Smooth muscle cell (in vitro differentiated cells): ENCODE measurements at regions not wholly inside any gene's neighbourhood (a gene's known extent, or its start where the extent isn't known, plus 50 kb on each side); places are given as distances from the start of the nearest gene placed in this dataset.
A peak's percentile ranks its signal among the peaks of the same experiment; 100 is the strongest.

Experiments
- DNase-seq: peaks from one replicate; lab custom pipeline; 2025; ENCODE audit not compliant: unreplicated experiment; lab: John Stamatoyannopoulos, UW
- H2AFZ ChIP-seq: fragments of 200-600 bp; sonication (generic); 2 replicates; pipeline ENCODE4 v1.6.0; 2016; ENCODE audit warnings: antibody characterized with exemption, low read depth, mild to moderate bottlenecking
- H3F3A ChIP-seq: fragments of 200-600 bp; sonication (generic); 2 replicates; pipeline ENCODE4 v1.6.0; 2017; ENCODE audit warnings: antibody characterized with exemption, low read depth
- H3K27ac ChIP-seq: fragments of 200-600 bp; sonication (generic); 2 replicates; pipeline ENCODE4 v1.5.1; 2016; ENCODE audit warnings: low read depth, mild to moderate bottlenecking
- H3K27me3 ChIP-seq: fragments of 200-600 bp; sonication (generic); 2 replicates; pipeline ENCODE4 v1.6.1; 2016; ENCODE audit warnings: low read depth, mild to moderate bottlenecking
- H3K36me3 ChIP-seq: fragments of 200-600 bp; sonication (generic); 2 replicates; pipeline ENCODE4 v1.5.1; 2016; ENCODE audit warnings: low read depth
- H3K4me1 ChIP-seq: fragments of 200-600 bp; sonication (generic); 2 replicates; pipeline ENCODE4 v1.5.1; 2016; ENCODE audit warnings: low read depth
- H3K4me2 ChIP-seq: fragments of 200-600 bp; sonication (generic); 2 replicates; pipeline ENCODE4 v1.6.0; 2016; ENCODE audit warnings: mild to moderate bottlenecking
- H3K4me3 ChIP-seq: fragments of 200-600 bp; sonication (generic); 2 replicates; pipeline ENCODE4 v1.5.1; 2016; ENCODE audit warnings: mild to moderate bottlenecking
- H3K79me2 ChIP-seq: fragments of 200-600 bp; sonication (generic); 2 replicates; pipeline ENCODE4 v1.6.0; 2016; ENCODE audit warnings: low read depth, mild to moderate bottlenecking
- H3K9ac ChIP-seq: fragments of 200-600 bp; sonication (generic); 2 replicates; pipeline ENCODE4 v1.6.0; 2016; ENCODE audit warnings: low read depth
- H3K9me3 ChIP-seq: fragments of 200-600 bp; sonication (generic); replicated peaks from 2 replicates; pipeline ENCODE4 v1.5.1; 2016; ENCODE audit warnings: low read depth
- H4K20me1 ChIP-seq: fragments of 200-600 bp; sonication (generic); 2 replicates; pipeline ENCODE4 v1.6.0; 2016; ENCODE audit warnings: low read depth
- WGBS: methylation state at CpG from one replicate; pipeline ENCODE4 v1.1.7; 2016; ENCODE audit warnings: low lambda C conversion rate; 5-methylcytosine and 5-hydroxymethylcytosine counted together
- TF ChIP-seq, protein P1 (sequence below): fragments of 200-600 bp; sonication (generic); IDR thresholded peaks from 2 replicates; pipeline ENCODE4 v1.5.1; 2017; ENCODE audit warnings: borderline replicate concordance, mild to moderate bottlenecking, antibody characterized with exemption; ENCODE audit not compliant: insufficient read depth, poor library complexity, severe bottlenecking

DNA sequence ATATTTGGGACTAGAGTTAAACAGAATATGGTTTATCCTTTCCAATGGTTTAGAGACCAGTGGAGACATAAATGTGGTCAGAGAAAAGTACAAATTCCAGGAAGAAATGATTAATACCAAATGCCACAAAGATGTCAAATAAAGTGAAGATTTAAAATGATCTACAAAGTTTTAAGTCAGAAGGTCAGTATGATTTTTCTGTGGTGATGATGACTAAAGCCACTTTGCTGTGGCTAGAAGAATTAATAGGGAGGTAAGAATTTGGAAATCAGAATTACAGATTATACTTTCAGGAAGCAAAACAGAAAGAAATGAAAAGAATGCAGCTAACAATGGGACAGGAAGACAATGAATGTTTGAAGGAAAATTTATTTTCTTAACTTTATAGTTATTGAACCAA is 91.5 kb upstream of the CDH7 start:
- no peaks in the 10 kb centered on the region for H3F3A ChIP-seq
- no peak overlapping the region for H3K27ac ChIP-seq
- no peak overlapping the region for H3K4me3 ChIP-seq
- no peaks in the 10 kb centered on the region for H4K20me1 ChIP-seq
- TF ChIP-seq, protein P1, sequence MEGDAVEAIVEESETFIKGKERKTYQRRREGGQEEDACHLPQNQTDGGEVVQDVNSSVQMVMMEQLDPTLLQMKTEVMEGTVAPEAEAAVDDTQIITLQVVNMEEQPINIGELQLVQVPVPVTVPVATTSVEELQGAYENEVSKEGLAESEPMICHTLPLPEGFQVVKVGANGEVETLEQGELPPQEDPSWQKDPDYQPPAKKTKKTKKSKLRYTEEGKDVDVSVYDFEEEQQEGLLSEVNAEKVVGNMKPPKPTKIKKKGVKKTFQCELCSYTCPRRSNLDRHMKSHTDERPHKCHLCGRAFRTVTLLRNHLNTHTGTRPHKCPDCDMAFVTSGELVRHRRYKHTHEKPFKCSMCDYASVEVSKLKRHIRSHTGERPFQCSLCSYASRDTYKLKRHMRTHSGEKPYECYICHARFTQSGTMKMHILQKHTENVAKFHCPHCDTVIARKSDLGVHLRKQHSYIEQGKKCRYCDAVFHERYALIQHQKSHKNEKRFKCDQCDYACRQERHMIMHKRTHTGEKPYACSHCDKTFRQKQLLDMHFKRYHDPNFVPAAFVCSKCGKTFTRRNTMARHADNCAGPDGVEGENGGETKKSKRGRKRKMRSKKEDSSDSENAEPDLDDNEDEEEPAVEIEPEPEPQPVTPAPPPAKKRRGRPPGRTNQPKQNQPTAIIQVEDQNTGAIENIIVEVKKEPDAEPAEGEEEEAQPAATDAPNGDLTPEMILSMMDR: no peak
- no peaks in the 10 kb centered on the region for H3K79me2 ChIP-seq
- no peaks in the 10 kb centered on the region for H3K27me3 ChIP-seq
- H2AFZ ChIP-seq: no peak overlapping the region
- DNase-seq: no peak
- H3K36me3 ChIP-seq: no peaks in the 10 kb centered on the region
- H3K4me1 ChIP-seq: no peaks in the 10 kb centered on the region
- no peak overlapping the region for H3K4me2 ChIP-seq
- no peaks in the 10 kb centered on the region for H3K9me3 ChIP-seq
- no peak overlapping the region for H3K9ac ChIP-seq

DNA sequence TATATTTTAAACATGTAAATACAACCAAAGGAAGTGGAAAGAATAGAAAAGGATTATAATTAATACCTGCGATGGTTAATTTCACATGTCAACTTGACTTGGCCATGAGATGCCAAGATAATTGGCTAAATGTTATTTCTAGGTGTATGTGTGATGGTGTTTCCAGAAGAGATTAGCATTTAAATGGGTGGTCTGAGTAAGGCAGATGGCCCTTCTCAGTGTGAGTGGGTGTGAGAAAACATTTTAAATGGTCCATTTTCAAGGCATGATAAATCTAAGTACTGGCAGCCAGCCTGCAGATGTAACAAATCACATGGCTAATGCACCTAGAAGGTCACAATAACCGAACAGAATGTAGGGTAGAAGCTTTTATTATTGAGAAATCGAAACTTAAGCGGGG is 99.6 kb upstream of the CDH7 start:
- Histone ChIP-seq H3K4me2 (no peak overlapping the region), H3K4me1 (no peaks in the 10 kb centered on the region), H4K20me1 (no peaks in the 10 kb centered on the region), H3K9ac (no peak overlapping the region), H3K27me3 (no peaks in the 10 kb centered on the region), H3K27ac (no peak overlapping the region), H3F3A (no peaks in the 10 kb centered on the region), H3K79me2 (no peaks in the 10 kb centered on the region), H2AFZ (no peak overlapping the region), H3K4me3 (no peak overlapping the region), H3K9me3 (no peaks in the 10 kb centered on the region), H3K36me3 (no peaks in the 10 kb centered on the region)
- WGBS: 84% methylated on average over 4 of the region's 4 CpGs
- DNase-seq: no peak
- TF ChIP-seq, protein P1: no peak

DNA sequence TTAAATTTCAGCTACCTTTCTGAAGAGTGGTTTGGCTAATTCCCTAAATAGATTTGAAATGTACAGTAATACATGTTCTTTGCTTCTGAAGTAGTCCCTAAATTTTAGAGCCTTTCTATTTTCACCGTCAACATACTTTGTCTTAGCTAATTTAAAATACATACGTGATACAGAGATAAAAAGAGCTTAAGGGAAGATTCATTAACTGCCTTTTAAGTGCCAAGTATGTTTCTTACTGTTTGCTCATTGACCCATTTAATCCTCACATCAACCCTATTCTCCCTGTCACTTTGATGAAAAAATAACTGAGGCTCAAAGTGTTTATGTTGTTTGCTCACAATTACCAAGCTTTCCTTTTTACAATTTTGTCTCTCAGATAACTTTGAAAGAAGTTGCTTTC is 118.6 kb upstream of the CDH7 start:
- DNase-seq: no peak
- no peaks in the 10 kb centered on the region for H4K20me1 ChIP-seq
- no peaks in the 10 kb centered on the region for H3K27me3 ChIP-seq
- peaks cover 3% of the 10 kb centered on the region for H3K4me1 ChIP-seq
- H3K4me3 ChIP-seq: no peak overlapping the region
- H3K4me2 ChIP-seq: no peak overlapping the region
- no peaks in the 10 kb centered on the region for H3K36me3 ChIP-seq
- H3K9ac ChIP-seq: no peak overlapping the region
- peak overlapping the region; percentile 38 for H2AFZ ChIP-seq
- H3K27ac ChIP-seq: no peak overlapping the region
- no peaks in the 10 kb centered on the region for H3F3A ChIP-seq
- WGBS: 22% methylated on average over 2 of the region's 2 CpGs
- TF ChIP-seq, protein P1: no peak
- H3K9me3 ChIP-seq: no peaks in the 10 kb centered on the region
- no peaks in the 10 kb centered on the region for H3K79me2 ChIP-seq

DNA sequence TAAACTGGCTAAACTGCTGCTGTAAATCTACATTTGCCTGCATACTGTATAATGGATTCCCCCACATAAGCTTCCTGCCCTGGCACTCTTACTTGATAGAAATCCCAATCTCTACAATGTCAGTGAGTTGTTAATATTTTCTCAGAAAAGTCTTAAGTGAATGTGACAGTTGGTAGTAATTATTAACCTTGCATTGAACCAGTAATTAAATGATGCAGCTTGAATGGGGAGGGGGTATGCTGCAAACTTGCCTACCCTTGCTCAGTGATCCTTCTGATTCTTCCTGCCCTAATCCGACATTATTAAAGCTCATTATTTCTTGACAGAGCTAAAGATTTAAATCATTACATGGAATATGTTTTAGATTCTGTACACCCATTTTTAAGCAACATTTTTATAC is 119.0 kb upstream of the CDH7 start:
- Histone ChIP-seq H2AFZ (no peak overlapping the region), H4K20me1 (no peaks in the 10 kb centered on the region), H3K4me2 (no peak overlapping the region), H3K79me2 (no peaks in the 10 kb centered on the region), H3F3A (no peaks in the 10 kb centered on the region), H3K36me3 (no peaks in the 10 kb centered on the region), H3K27ac (no peak overlapping the region), H3K4me3 (no peak overlapping the region), H3K9me3 (no peaks in the 10 kb centered on the region), H3K4me1 (peaks cover 3% of the 10 kb centered on the region), H3K9ac (no peak overlapping the region), H3K27me3 (no peaks in the 10 kb centered on the region)
- WGBS: 87% methylated on average over 1 of the region's 1 CpG
- DNase-seq: no peak
- TF ChIP-seq, protein P1: no peak
